GM23248 (cell line): ENCODE measurements at regions not wholly inside any gene's neighbourhood (a gene's known extent, or its start where the extent isn't known, plus 50 kb on each side); places are given as distances from the start of the nearest gene placed in this dataset.

ENCODE experiments used
- DNase-seq: peaks from one replicate; pipeline ENCODE4 v3.0.0-alpha.2; 2015
- H2AFZ ChIP-seq: fragments of 200-600 bp; sonication (generic); 2 replicates; pipeline ENCODE4 v1.6.1; 2016; ENCODE audit warnings: antibody characterized with exemption
- H3F3A ChIP-seq: fragments of 200-600 bp; sonication (generic); 2 replicates; pipeline ENCODE4 v1.6.1; 2016; ENCODE audit warnings: mild to moderate bottlenecking, antibody characterized with exemption, mixed run types; ENCODE audit not compliant: insufficient read depth
- H3K27ac ChIP-seq: fragments of 200-600 bp; sonication (generic); 2 replicates; pipeline ENCODE4 v1.5.1; 2016; ENCODE audit warnings: mild to moderate bottlenecking
- H3K27me3 ChIP-seq: fragments of 200-600 bp; sonication (generic); replicated peaks from 2 replicates; pipeline ENCODE4 v1.6.1; 2016; ENCODE audit warnings: mild to moderate bottlenecking; ENCODE audit not compliant: insufficient read depth
- H3K36me3 ChIP-seq: fragments of 200-600 bp; sonication (generic); 2 replicates; pipeline ENCODE4 v1.6.1; 2016; ENCODE audit warnings: low read depth, mild to moderate bottlenecking
- H3K4me1 ChIP-seq: fragments of 200-600 bp; sonication (generic); 2 replicates; pipeline ENCODE4 v1.6.1; 2016; ENCODE audit warnings: mild to moderate bottlenecking; ENCODE audit not compliant: insufficient read depth
- H3K4me2 ChIP-seq: fragments of 200-600 bp; sonication (generic); one replicate; pipeline ENCODE4 v1.6.1; 2016; ENCODE audit warnings: mild to moderate bottlenecking; ENCODE audit not compliant: unreplicated experiment
- H3K4me3 ChIP-seq: fragments of 200-600 bp; sonication (generic); 2 replicates; pipeline ENCODE4 v1.5.1; 2016; ENCODE audit warnings: mild to moderate bottlenecking
- H3K79me2 ChIP-seq: fragments of 200-600 bp; sonication (generic); 2 replicates; pipeline ENCODE4 v1.6.1; 2016; ENCODE audit warnings: mild to moderate bottlenecking; ENCODE audit not compliant: insufficient read depth
- H3K9ac ChIP-seq: fragments of 200-600 bp; sonication (generic); 2 replicates; pipeline ENCODE4 v1.6.1; 2016; ENCODE audit warnings: mild to moderate bottlenecking
- H3K9me2 ChIP-seq: fragments of 200-600 bp; sonication (generic); 2 replicates; pipeline ENCODE4 v1.6.1; 2016; ENCODE audit warnings: mixed run types, mild to moderate bottlenecking, moderate library complexity; ENCODE audit not compliant: insufficient read depth
- H3K9me3 ChIP-seq: fragments of 200-600 bp; sonication (generic); one replicate; pipeline ENCODE4 v1.6.1; 2017; ENCODE audit warnings: low read depth
- H4K20me1 ChIP-seq: fragments of 200-600 bp; sonication (generic); 2 replicates; pipeline ENCODE4 v1.6.0; 2016; ENCODE audit not compliant: insufficient read depth
- EZH2 ChIP-seq: fragments of 200-600 bp; sonication (generic); IDR thresholded peaks from 2 replicates; pipeline ENCODE4 v1.6.1; 2018; ENCODE audit warnings: antibody characterized with exemption, mild to moderate bottlenecking; ENCODE audit not compliant: insufficient read depth, poor library complexity, severe bottlenecking
- EZH2phosphoT487 ChIP-seq: fragments of 200-600 bp; sonication (generic); IDR thresholded peaks from 2 replicates; pipeline ENCODE4 v1.6.1; 2018; ENCODE audit warnings: antibody characterized with exemption, moderate library complexity, mild to moderate bottlenecking, low read depth; ENCODE audit not compliant: insufficient read depth
- WGBS, 2 experiments: methylation state at CpG; one replicate each; pipeline ENCODE4 v1.1.6; 2015 to 2017; ENCODE audit warnings: low lambda C conversion rate in 2 of 2, low coverage in 1 of 2; ENCODE audit errors: missing lambda C conversion rate in 2 of 2; 5-methylcytosine and 5-hydroxymethylcytosine counted together
- in situ Hi-C: fragments of 300-500 bp; cut with MboI; formaldehyde crosslinking; loops from 2 replicates; pipeline ENCODE4 v1.15.0; 2020

DNA sequence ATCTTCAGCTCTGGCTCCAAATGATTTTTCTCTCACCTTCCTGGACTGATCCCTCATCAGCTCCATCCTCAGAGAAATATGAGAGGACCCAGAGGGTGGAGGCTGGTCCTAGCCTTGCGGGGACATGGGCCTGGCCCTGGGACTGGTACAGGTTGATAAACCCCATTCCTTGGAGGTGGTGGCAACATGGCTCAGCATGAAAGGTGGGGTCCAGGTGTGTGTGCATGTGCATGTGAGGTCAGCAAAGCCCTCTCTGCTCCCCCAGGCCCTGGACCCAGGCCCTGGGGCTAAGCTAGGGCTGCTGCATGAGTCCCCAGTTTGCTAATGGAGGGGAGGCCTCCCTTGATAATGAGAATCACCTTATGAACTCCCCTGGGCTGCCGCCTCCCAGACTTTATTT lies 363.1 kb downstream of the MATN1 start:
- in situ Hi-C loops = no loop called here
- Histone ChIP-seq H3K9me3 (no peaks in the 10 kb centered on the region), H3K27me3 (peaks cover 10% of the 10 kb centered on the region), H3K79me2 (no peaks in the 10 kb centered on the region), H3K9ac (no peak overlapping the region), H3K4me1 (no peaks in the 10 kb centered on the region), H3K27ac (no peak overlapping the region), H3K4me2 (no peak overlapping the region), H3K4me3 (no peak overlapping the region), H3K9me2 (no peaks in the 10 kb centered on the region), H3F3A (no peaks in the 10 kb centered on the region), H3K36me3 (no peaks in the 10 kb centered on the region), H2AFZ (no peak overlapping the region), H4K20me1 (no peaks in the 10 kb centered on the region)
- TF ChIP-seq EZH2 (no peak), EZH2phosphoT487 (no peak)
- no peak for DNase-seq
- WGBS, 2 experiments = 48 to 69% methylated on average over 2 of the region's 2 CpGs

DNA sequence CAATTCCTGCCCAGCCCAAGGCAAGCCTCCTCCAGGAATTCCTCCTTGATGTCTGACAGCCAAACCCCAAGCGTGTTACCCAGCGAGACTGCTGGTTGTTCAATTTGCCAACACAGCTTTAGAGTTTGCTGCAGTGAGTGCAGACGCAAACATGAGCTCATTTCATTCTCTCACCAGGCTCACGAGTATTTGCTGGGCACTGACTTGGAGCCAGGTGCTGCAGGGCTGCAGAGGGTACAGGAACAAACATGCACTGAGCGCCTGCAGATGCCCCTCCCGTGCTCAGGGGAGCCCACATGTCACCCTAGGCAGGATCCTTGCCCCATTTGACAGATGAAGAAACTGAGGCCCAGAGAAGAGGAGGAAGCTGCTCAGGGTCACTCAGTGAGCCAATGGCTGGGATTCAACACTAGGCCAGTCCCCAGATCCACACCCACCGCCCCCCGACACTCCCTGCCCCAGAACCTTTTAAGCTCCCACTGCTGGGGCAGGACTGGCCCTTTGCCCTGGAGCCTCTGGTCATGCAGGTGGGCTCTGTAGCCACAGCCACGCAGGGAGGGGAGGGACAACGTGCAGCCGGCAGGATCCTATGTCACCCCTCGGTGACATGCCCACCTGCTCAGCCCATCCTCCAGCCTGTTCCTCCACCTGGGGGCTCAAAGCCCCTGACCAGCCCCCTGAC lies 363.7 kb downstream of the MATN1 start:
- Histone ChIP-seq H2AFZ (no peak overlapping the region), H4K20me1 (no peaks in the 10 kb centered on the region), H3K79me2 (no peaks in the 10 kb centered on the region), H3K9me2 (no peaks in the 10 kb centered on the region), H3K4me1 (no peaks in the 10 kb centered on the region), H3K9ac (no peak overlapping the region), H3F3A (no peaks in the 10 kb centered on the region), H3K27ac (no peak overlapping the region), H3K9me3 (no peaks in the 10 kb centered on the region), H3K27me3 (peaks cover 10% of the 10 kb centered on the region), H3K36me3 (no peaks in the 10 kb centered on the region), H3K4me3 (no peak overlapping the region), H3K4me2 (no peak overlapping the region)
- TF ChIP-seq EZH2 (no peak), EZH2phosphoT487 (no peak)
- DNase-seq = no peak
- in situ Hi-C loops = no loop called here
- WGBS, 2 experiments = 44 to 51% methylated on average over 8 to 12 of the region's 12 CpGs

DNA sequence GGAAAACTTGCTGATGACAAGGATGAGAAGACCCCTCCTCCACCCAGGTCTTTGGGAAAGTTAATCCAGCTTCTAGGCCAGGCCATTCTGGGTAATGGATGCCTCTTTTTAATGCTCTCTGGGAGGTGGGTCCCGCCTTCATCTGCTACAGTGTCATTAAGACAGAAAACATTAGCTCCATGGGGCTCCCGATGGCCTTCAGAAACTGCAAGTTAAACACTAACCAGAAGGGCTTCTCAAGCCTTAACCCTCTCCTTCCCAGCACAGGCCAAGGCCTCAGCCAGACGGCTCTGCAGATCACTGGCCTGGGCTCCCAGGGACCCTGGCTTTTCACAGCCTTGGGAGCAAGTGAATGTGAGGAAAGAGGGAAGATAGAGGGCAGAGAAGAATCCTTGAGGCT lies 364.9 kb downstream of the MATN1 start:
- TF ChIP-seq EZH2 (no peak), EZH2phosphoT487 (no peak)
- DNase-seq = no peak
- Histone ChIP-seq H3K36me3 (no peaks in the 10 kb centered on the region), H3K27ac (no peak overlapping the region), H3K4me3 (no peak overlapping the region), H2AFZ (no peak overlapping the region), H3K27me3 (peaks cover 3% of the 10 kb centered on the region), H3F3A (no peaks in the 10 kb centered on the region), H3K9me2 (no peaks in the 10 kb centered on the region), H3K79me2 (no peaks in the 10 kb centered on the region), H3K4me2 (no peak overlapping the region), H3K4me1 (no peaks in the 10 kb centered on the region), H3K9me3 (no peaks in the 10 kb centered on the region), H4K20me1 (no peaks in the 10 kb centered on the region), H3K9ac (no peak overlapping the region)
- in situ Hi-C loops = no loop called here
- WGBS, 2 experiments = 34 to 47% methylated on average over 3 of the region's 3 CpGs

DNA sequence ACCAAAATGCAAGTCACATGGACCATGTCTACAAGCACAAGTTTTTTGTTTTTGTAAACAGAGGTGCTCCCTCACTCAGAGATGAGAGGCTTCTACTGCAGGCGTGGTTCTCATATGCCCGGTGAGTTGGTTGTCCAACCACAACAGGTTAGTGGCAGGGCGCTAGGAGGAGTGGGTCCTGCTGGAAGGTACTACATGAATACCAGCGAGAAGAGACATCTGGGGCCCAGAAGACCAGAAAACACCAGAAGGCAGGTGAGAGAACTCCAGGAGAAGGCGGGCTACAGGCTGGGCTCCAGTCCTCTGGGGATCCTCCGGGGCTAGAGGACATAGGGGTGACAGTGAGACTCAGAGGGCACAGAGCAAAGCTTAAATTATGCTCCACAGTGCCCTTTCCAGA lies 366.5 kb downstream of the MATN1 start:
- Histone ChIP-seq H3K4me1 (no peaks in the 10 kb centered on the region), H2AFZ (no peak overlapping the region), H3K9me3 (no peaks in the 10 kb centered on the region), H3K9ac (no peak overlapping the region), H3K27ac (no peak overlapping the region), H4K20me1 (no peaks in the 10 kb centered on the region), H3K4me2 (no peak overlapping the region), H3F3A (no peaks in the 10 kb centered on the region), H3K79me2 (no peaks in the 10 kb centered on the region), H3K27me3 (peaks cover 5% of the 10 kb centered on the region; the same call in 1 of the 2 replicates), H3K4me3 (no peak overlapping the region), H3K9me2 (no peaks in the 10 kb centered on the region), H3K36me3 (no peaks in the 10 kb centered on the region)
- 49 to 50% methylated on average over 6 of the region's 6 CpGs for WGBS, 2 experiments
- no peak for TF ChIP-seq EZH2phosphoT487
- TF ChIP-seq EZH2 = no peak
- no peak for DNase-seq
- in situ Hi-C loops = no loop called here
